Liver (tissue), 3 donors: ENCODE measurements at regions not wholly inside any gene's neighbourhood (a gene's known extent, or its start where the extent isn't known, plus 50 kb on each side); places are given as distances from the start of the nearest gene placed in this dataset.

Experiments used
- EGR1 ChIP-seq, 2 donors: IDR thresholded peaks; 2 replicates each; pipeline ENCODE4 v1.6.1; 2016 to 2018; ENCODE audit warnings: antibody characterized with exemption in 2 of 2, low read depth in 2 of 2
- JUND ChIP-seq, 2 donors: IDR thresholded peaks; 2 replicates each; pipeline ENCODE4 v1.6.1; 2016; ENCODE audit warnings: antibody characterized with exemption in 2 of 2
- NR2F2 ChIP-seq: IDR thresholded peaks from 2 replicates; pipeline ENCODE4 v1.6.1; 2016; ENCODE audit warnings: antibody characterized with exemption
- YY1 ChIP-seq: IDR thresholded peaks from 2 replicates; pipeline ENCODE4 v1.6.1; 2016; ENCODE audit warnings: antibody characterized with exemption, mild to moderate bottlenecking
- TF ChIP-seq, protein P1 (sequence below): fragments of 150-350 bp; IDR thresholded peaks from 2 replicates; pipeline ENCODE4 v1.5.1; 2017; ENCODE audit warnings: improper control_type of control experiment, low read depth, low read length; ENCODE audit not compliant: missing input control
- TF ChIP-seq, protein P2 (sequence below): IDR thresholded peaks from 2 replicates; pipeline ENCODE4 v1.6.1; 2016; ENCODE audit warnings: antibody characterized with exemption
- TF ChIP-seq, protein P3 (sequence below): IDR thresholded peaks from 2 replicates; pipeline ENCODE4 v1.6.1; 2016; ENCODE audit warnings: antibody characterized with exemption
- TF ChIP-seq, protein P4 (sequence below): IDR thresholded peaks from 2 replicates; pipeline ENCODE4 v1.6.1; 2016; ENCODE audit warnings: antibody characterized with exemption
- donor health status: healthy.
- donor health status: healthy.

DNA sequence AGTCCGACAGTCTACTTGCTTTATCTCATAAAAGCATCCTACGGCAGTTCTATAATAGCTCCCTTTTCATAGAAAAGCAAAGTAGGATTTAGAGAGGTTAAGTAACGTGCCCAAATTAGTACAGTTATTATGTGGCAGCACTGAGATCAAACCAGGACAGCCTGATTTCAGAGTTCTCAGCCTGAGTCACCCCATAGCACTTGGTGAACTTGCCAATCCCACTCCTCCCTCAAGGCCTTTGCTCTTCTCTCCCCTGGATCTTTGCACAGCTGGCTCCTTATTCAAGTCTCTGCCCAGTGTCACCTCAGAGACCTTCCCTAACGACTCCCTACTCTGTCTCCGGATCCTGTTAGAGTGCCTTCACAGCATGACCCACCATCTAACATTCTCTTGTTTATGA is 438.0 kb upstream of the NFE2L3 start:
- TF ChIP-seq, protein P1, sequence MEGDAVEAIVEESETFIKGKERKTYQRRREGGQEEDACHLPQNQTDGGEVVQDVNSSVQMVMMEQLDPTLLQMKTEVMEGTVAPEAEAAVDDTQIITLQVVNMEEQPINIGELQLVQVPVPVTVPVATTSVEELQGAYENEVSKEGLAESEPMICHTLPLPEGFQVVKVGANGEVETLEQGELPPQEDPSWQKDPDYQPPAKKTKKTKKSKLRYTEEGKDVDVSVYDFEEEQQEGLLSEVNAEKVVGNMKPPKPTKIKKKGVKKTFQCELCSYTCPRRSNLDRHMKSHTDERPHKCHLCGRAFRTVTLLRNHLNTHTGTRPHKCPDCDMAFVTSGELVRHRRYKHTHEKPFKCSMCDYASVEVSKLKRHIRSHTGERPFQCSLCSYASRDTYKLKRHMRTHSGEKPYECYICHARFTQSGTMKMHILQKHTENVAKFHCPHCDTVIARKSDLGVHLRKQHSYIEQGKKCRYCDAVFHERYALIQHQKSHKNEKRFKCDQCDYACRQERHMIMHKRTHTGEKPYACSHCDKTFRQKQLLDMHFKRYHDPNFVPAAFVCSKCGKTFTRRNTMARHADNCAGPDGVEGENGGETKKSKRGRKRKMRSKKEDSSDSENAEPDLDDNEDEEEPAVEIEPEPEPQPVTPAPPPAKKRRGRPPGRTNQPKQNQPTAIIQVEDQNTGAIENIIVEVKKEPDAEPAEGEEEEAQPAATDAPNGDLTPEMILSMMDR: no peak
- TF ChIP-seq, protein P2, sequence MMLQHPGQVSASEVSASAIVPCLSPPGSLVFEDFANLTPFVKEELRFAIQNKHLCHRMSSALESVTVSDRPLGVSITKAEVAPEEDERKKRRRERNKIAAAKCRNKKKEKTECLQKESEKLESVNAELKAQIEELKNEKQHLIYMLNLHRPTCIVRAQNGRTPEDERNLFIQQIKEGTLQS: no peak
- no peak for TF ChIP-seq YY1
- no peak for TF ChIP-seq NR2F2
- TF ChIP-seq, protein P3, sequence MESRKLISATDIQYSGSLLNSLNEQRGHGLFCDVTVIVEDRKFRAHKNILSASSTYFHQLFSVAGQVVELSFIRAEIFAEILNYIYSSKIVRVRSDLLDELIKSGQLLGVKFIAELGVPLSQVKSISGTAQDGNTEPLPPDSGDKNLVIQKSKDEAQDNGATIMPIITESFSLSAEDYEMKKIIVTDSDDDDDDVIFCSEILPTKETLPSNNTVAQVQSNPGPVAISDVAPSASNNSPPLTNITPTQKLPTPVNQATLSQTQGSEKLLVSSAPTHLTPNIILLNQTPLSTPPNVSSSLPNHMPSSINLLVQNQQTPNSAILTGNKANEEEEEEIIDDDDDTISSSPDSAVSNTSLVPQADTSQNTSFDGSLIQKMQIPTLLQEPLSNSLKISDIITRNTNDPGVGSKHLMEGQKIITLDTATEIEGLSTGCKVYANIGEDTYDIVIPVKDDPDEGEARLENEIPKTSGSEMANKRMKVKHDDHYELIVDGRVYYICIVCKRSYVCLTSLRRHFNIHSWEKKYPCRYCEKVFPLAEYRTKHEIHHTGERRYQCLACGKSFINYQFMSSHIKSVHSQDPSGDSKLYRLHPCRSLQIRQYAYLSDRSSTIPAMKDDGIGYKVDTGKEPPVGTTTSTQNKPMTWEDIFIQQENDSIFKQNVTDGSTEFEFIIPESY: no peak
- TF ChIP-seq EGR1 (IDR thresholded peaks at IDR 0.05; ENCODE audit: low read depth in 2 of 2): no peak
- no peak for TF ChIP-seq JUND (IDR thresholded peaks at IDR 0.05)
- TF ChIP-seq, protein P4, sequence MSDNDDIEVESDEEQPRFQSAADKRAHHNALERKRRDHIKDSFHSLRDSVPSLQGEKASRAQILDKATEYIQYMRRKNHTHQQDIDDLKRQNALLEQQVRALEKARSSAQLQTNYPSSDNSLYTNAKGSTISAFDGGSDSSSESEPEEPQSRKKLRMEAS: no peak
